A549 (cell line): ENCODE measurements at regions not wholly inside any gene's neighbourhood (a gene's known extent, or its start where the extent isn't known, plus 50 kb on each side); places are given as distances from the start of the nearest gene placed in this dataset.

Experiments
- ATAC-seq, 2 experiments: fragments of 200-7000 bp in 1 of 2; fragments of >200 bp in 1 of 2; cut with Nextera tagmentation in 1 of 2; cut with Tn5 transposase in 1 of 2; 3 replicates each; pipeline versions ENCODE4 v1.8.0 to v1.9.1; 2018 to 2020; ENCODE audit warnings: mild to moderate bottlenecking in 1 of 2, moderate library complexity in 1 of 2
- CTCF ChIA-PET: fragments of 300-600 bp; sonication (Branson Sonifier 250); formaldehyde crosslinking; extraction: SDS; loops from one replicate; lab custom pipeline; 2021; ENCODE audit warnings: antibody characterized with exemption, inconsistent platforms; lab: Yijun Ruan, JAX
- POLR2A ChIA-PET: fragments of 350-600 bp; formaldehyde crosslinking; extraction: SDS; loops from one replicate; lab custom pipeline; 2021; ENCODE audit warnings: antibody characterized with exemption, inconsistent platforms; lab: Yijun Ruan, JAX
- DNase-seq, 2 experiments: peaks; one replicate each; pipeline versions ENCODE4 v3.0.0 to v3.0.0-alpha.2; 2011 to 2016; ENCODE audit warnings: low read depth in 1 of 2, low spot score in 1 of 2
- FAIRE-seq: peaks from 2 replicates; lab custom pipeline; 2011; peaks lifted over from hg19 to GRCh38; lab: Jason Lieb, UNC
- H3K27ac ChIP-seq, 2 experiments: fragments of >200 bp; sonication (Bioruptor Twin); formaldehyde crosslinking; 3 replicates each; pipeline ENCODE4 v1.5.1; 2016 to 2017
- H3K4me1 ChIP-seq: fragments of >200 bp; sonication (Bioruptor Twin); formaldehyde crosslinking; 3 replicates; pipeline ENCODE4 v1.6.1; 2016
- H3K4me2 ChIP-seq: fragments of >200 bp; sonication (Bioruptor Twin); formaldehyde crosslinking; 3 replicates; pipeline ENCODE4 v1.6.1; 2016
- H3K4me3 ChIP-seq: fragments of >200 bp; sonication (Bioruptor Twin); formaldehyde crosslinking; 3 replicates; pipeline ENCODE4 v1.5.1; 2016
- H3K9me3 ChIP-seq: fragments of >200 bp; sonication (Bioruptor Twin); formaldehyde crosslinking; 3 replicates; pipeline ENCODE4 v1.6.1; 2016
- ATOH8 ChIP-seq: fragments of 250-450 bp; sonication (Bioruptor Pico); IDR thresholded peaks from 2 replicates; pipeline ENCODE4 v1.5.0; 2020; ENCODE audit warnings: low read depth, mild to moderate bottlenecking, moderate library complexity
- BHLHE40 ChIP-seq: IDR thresholded peaks from 2 replicates; pipeline ENCODE4 v1.6.1; 2012; ENCODE audit warnings: low read depth, low read length, inconsistent platforms
- CBX2 ChIP-seq: fragments of 200-600 bp; sonication (generic); IDR thresholded peaks from 2 replicates; pipeline ENCODE4 v1.6.1; 2016; ENCODE audit warnings: low read depth, mild to moderate bottlenecking, borderline replicate concordance
- CBX8 ChIP-seq: fragments of 200-600 bp; sonication (generic); IDR thresholded peaks from 2 replicates; pipeline ENCODE4 v1.6.1; 2016
- CEBPB ChIP-seq, 2 experiments: fragments of >200 bp in 1 of 2; sonication (Bioruptor Twin) in 1 of 2; formaldehyde crosslinking in 1 of 2; IDR thresholded peaks; 2 replicates each; pipeline ENCODE4 v1.6.1; 2012 to 2016
- CHD4 ChIP-seq: fragments of 200-600 bp; sonication (generic); IDR thresholded peaks from 2 replicates; pipeline ENCODE4 v1.6.1; 2016; ENCODE audit warnings: antibody characterized with exemption, mild to moderate bottlenecking, borderline replicate concordance
- EHF ChIP-seq: fragments of 250-450 bp; sonication (Bioruptor Pico); IDR thresholded peaks from 2 replicates; pipeline ENCODE4 v1.5.0; 2020; ENCODE audit warnings: mild to moderate bottlenecking
- EHMT2 ChIP-seq: fragments of 200-600 bp; sonication (generic); IDR thresholded peaks from 2 replicates; pipeline ENCODE4 v1.6.1; 2016; ENCODE audit warnings: antibody characterized with exemption, low read depth, mild to moderate bottlenecking, moderate library complexity
- EP300 ChIP-seq, 2 experiments: fragments of >200 bp; sonication (Bioruptor Twin); formaldehyde crosslinking; IDR thresholded peaks; 2 replicates in 1 of 2; 3 replicates in 1 of 2; pipeline ENCODE4 v1.6.1; 2016 to 2017
- ESRRA ChIP-seq: fragments of 150-350 bp; IDR thresholded peaks from 2 replicates; pipeline ENCODE4 v1.6.1; 2014; ENCODE audit warnings: mild to moderate bottlenecking, low read length, borderline replicate concordance
- FOSB ChIP-seq: fragments of 250-450 bp; sonication (Bioruptor Pico); IDR thresholded peaks from 2 replicates; pipeline ENCODE4 v1.5.0; 2020; ENCODE audit warnings: mild to moderate bottlenecking, moderate library complexity
- FOXS1 ChIP-seq: fragments of 250-450 bp; sonication (Bioruptor Pico); IDR thresholded peaks from 2 replicates; pipeline ENCODE4 v1.5.0; 2020; ENCODE audit warnings: mild to moderate bottlenecking, moderate library complexity
- HES2 ChIP-seq: fragments of >200 bp; sonication (Bioruptor Twin); formaldehyde crosslinking; IDR thresholded peaks from 2 replicates; pipeline ENCODE4 v1.6.1; 2016
- HEYL ChIP-seq: fragments of 250-450 bp; sonication (Bioruptor Pico); IDR thresholded peaks from 2 replicates; pipeline ENCODE4 v1.8.0; 2021; ENCODE audit warnings: mild to moderate bottlenecking, moderate library complexity
- HOXB13 ChIP-seq: fragments of 250-450 bp; sonication (Bioruptor Pico); IDR thresholded peaks from 2 replicates; pipeline ENCODE4 v1.5.0; 2020; ENCODE audit warnings: low read depth, mild to moderate bottlenecking, moderate library complexity
- KDM1A ChIP-seq: fragments of 200-600 bp; sonication (generic); IDR thresholded peaks from 2 replicates; pipeline ENCODE4 v1.6.1; 2016; ENCODE audit warnings: low read depth, mild to moderate bottlenecking
- KDM5A ChIP-seq: fragments of 200-600 bp; sonication (generic); IDR thresholded peaks from 2 replicates; pipeline ENCODE4 v1.6.1; 2016; ENCODE audit warnings: antibody characterized with exemption, mild to moderate bottlenecking
- NR3C1 ChIP-seq: fragments of >200 bp; sonication (Bioruptor Twin); formaldehyde crosslinking; IDR thresholded peaks from 3 replicates; pipeline ENCODE4 v1.6.1; 2017
- RARB ChIP-seq: fragments of 250-450 bp; sonication (Bioruptor Pico); IDR thresholded peaks from 2 replicates; pipeline ENCODE4 v1.8.0; 2021; ENCODE audit warnings: mild to moderate bottlenecking, moderate library complexity
- RNF2 ChIP-seq: fragments of 200-600 bp; sonication (generic); IDR thresholded peaks from 2 replicates; pipeline ENCODE4 v1.6.1; 2016; ENCODE audit warnings: low read depth, mild to moderate bottlenecking, antibody characterized with exemption, moderate library complexity, borderline replicate concordance
- SREBF2 ChIP-seq: fragments of 450-650 bp; IDR thresholded peaks from 2 replicates; pipeline ENCODE4 v1.6.1; 2014; ENCODE audit warnings: mild to moderate bottlenecking, moderate library complexity
- TFCP2L1 ChIP-seq: fragments of 250-450 bp; sonication (Bioruptor Pico); IDR thresholded peaks from 2 replicates; pipeline ENCODE4 v1.5.0; 2021; ENCODE audit warnings: mild to moderate bottlenecking
- USF2 ChIP-seq: fragments of 450-650 bp; IDR thresholded peaks from 2 replicates; pipeline ENCODE4 v1.6.1; 2014; ENCODE audit warnings: antibody characterized with exemption
- ZFP36 ChIP-seq: fragments of 450-650 bp; IDR thresholded peaks from 2 replicates; pipeline ENCODE4 v1.6.1; 2014; ENCODE audit warnings: borderline replicate concordance; ENCODE audit not compliant: partially characterized antibody
- ZNF302 ChIP-seq: fragments of 250-450 bp; sonication (Bioruptor Pico); IDR thresholded peaks from 2 replicates; pipeline ENCODE4 v1.9.0; 2021; ENCODE audit warnings: inconsistent platforms, mild to moderate bottlenecking, moderate library complexity
- WGBS: methylation state at CpG from one replicate; pipeline ENCODE4 v1.1.6; 2017; ENCODE audit errors: missing lambda C conversion rate; 5-methylcytosine and 5-hydroxymethylcytosine counted together
- TF ChIP-seq, protein P1 (sequence below): fragments of >200 bp; sonication (Bioruptor Twin); formaldehyde crosslinking; IDR thresholded peaks from 3 replicates; pipeline ENCODE4 v1.5.1; 2016
- TF ChIP-seq, protein P2 (sequence below): fragments of 150-350 bp; IDR thresholded peaks from 2 replicates; pipeline ENCODE4 v1.6.1; 2014; ENCODE audit warnings: low read depth, mild to moderate bottlenecking, low read length
- TF ChIP-seq, protein P3 (sequence below): fragments of 250-450 bp; sonication (Bioruptor Pico); IDR thresholded peaks from 2 replicates; pipeline ENCODE4 v1.5.0; 2021; ENCODE audit warnings: mild to moderate bottlenecking, moderate library complexity, borderline replicate concordance

DNA sequence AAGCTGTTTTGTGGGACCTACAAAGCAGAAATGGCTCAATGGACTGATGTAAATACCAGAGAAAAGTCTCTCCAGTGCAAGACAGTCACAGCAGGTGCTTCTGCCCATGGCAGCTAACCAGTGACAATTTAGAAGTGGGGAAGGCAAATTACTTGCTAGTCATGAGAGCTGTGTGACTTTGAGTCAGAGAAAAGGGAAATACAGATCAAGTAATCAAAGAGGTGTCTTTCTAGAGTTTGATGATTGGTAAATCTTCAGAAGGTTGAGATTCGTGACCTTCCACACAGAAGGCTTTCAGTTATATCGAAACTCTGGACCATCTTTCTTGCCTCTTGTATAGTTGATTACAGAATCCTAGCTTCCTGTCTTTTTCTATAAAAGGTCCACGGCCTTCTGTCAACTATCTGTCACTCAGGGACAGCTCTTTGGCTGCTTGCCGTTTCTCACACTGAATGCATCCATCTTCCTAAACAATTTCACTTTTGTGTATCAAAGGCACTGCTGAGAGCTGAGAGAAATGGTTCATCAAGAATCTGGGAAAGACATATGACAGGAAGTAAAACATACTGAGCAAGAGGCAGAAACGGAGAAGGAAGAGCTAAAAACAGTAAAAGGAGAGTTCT, 993.9 kb upstream of the ACO1 start:
- ChIA-PET POLR2A (no interaction called here), CTCF (no interaction called here)
- Histone ChIP-seq H3K4me1 (no peaks in the 10 kb centered on the region), H3K27ac (no peak overlapping the region), H3K4me2 (no peak overlapping the region), H3K9me3 (no peaks in the 10 kb centered on the region), H3K4me3 (no peak overlapping the region)
- no peak for TF ChIP-seq ATOH8 (CRISPR knock-in tag)
- TF ChIP-seq EHMT2 = no peak
- no peak for TF ChIP-seq TFCP2L1 (CRISPR knock-in tag)
- no peak for TF ChIP-seq KDM1A
- TF ChIP-seq EP300 (IDR thresholded peaks at IDR 0.05) = no peak
- no peak for TF ChIP-seq SREBF2
- no peak for TF ChIP-seq CBX2
- TF ChIP-seq, protein P1, sequence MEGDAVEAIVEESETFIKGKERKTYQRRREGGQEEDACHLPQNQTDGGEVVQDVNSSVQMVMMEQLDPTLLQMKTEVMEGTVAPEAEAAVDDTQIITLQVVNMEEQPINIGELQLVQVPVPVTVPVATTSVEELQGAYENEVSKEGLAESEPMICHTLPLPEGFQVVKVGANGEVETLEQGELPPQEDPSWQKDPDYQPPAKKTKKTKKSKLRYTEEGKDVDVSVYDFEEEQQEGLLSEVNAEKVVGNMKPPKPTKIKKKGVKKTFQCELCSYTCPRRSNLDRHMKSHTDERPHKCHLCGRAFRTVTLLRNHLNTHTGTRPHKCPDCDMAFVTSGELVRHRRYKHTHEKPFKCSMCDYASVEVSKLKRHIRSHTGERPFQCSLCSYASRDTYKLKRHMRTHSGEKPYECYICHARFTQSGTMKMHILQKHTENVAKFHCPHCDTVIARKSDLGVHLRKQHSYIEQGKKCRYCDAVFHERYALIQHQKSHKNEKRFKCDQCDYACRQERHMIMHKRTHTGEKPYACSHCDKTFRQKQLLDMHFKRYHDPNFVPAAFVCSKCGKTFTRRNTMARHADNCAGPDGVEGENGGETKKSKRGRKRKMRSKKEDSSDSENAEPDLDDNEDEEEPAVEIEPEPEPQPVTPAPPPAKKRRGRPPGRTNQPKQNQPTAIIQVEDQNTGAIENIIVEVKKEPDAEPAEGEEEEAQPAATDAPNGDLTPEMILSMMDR = no peak
- no peak for TF ChIP-seq CHD4
- no peak for TF ChIP-seq FOXS1 (CRISPR knock-in tag)
- no peak for TF ChIP-seq ZNF302 (CRISPR knock-in tag)
- TF ChIP-seq NR3C1 = no peak
- TF ChIP-seq RARB (CRISPR knock-in tag) = no peak
- no peak for FAIRE-seq
- no peak for DNase-seq
- WGBS = 3% methylated on average over 5 of the region's 5 CpGs
- ATAC-seq = no peak

DNA sequence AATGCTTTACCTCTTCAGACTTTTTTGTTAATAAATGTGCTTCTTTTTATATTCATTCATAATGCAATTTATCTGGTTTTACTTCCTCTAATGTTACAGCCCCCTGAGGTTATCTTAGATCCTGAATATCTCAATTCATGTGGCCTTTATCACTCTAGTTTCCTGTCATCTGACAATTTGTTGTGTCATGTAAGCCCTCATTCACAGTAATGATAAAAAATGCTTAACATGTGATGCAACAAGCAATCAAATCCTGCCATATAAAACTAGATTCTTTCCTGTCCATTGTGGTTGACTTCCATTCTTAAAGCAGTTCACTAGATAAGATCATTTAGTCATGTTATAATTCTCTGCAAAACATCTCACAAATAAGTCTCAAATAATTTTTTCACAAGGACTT, 991.2 kb upstream of the ACO1 start:
- H3K27ac ChIP-seq = no peak overlapping the region
- ATAC-seq (no peak), DNase-seq (no peak)
- no peaks in the 10 kb centered on the region for H3K9me3 ChIP-seq
- TF ChIP-seq EHMT2 (no peak), KDM1A (no peak), RNF2 (no peak), HES2 (no peak), CBX8 (no peak), CEBPB (IDR thresholded peaks at IDR 0.05) (no peak), USF2 (no peak), HOXB13 (CRISPR knock-in tag) (no peak), HEYL (no peak), FOXS1 (CRISPR knock-in tag) (no peak), FOSB (no peak), EHF (CRISPR knock-in tag) (no peak), ESRRA (no peak), ZFP36 (no peak), BHLHE40 (no peak), KDM5A (no peak)
- TF ChIP-seq, protein P2, sequence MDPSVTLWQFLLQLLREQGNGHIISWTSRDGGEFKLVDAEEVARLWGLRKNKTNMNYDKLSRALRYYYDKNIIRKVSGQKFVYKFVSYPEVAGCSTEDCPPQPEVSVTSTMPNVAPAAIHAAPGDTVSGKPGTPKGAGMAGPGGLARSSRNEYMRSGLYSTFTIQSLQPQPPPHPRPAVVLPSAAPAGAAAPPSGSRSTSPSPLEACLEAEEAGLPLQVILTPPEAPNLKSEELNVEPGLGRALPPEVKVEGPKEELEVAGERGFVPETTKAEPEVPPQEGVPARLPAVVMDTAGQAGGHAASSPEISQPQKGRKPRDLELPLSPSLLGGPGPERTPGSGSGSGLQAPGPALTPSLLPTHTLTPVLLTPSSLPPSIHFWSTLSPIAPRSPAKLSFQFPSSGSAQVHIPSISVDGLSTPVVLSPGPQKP = no peak
- TF ChIP-seq, protein P3, sequence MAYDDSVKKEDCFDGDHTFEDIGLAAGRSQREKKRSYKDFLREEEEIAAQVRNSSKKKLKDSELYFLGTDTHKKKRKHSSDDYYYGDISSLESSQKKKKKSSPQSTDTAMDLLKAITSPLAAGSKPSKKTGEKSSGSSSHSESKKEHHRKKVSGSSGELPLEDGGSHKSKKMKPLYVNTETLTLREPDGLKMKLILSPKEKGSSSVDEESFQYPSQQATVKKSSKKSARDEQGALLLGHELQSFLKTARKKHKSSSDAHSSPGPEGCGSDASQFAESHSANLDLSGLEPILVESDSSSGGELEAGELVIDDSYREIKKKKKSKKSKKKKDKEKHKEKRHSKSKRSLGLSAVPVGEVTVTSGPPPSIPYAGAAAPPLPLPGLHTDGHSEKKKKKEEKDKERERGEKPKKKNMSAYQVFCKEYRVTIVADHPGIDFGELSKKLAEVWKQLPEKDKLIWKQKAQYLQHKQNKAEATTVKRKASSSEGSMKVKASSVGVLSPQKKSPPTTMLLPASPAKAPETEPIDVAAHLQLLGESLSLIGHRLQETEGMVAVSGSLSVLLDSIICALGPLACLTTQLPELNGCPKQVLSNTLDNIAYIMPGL = no peak
- TF ChIP-seq, all 56 proteins: peak for 0
- Histone ChIP-seq H3K4me1 (no peaks in the 10 kb centered on the region), H3K4me3 (no peak overlapping the region), H3K4me2 (no peak overlapping the region)
- FAIRE-seq = no peak
- ChIA-PET POLR2A (no interaction called here), CTCF (no interaction called here)
